ENCODE measurements at regions not wholly inside any gene's neighbourhood (a gene's known extent, or its start where the extent isn't known, plus 50 kb on each side); places are given as distances from the start of the nearest gene placed in this dataset.

- FAIRE-seq (no peak), DNase-seq (no peak), ATAC-seq (no peak)
- intact Hi-C loops (cut with DNase I): no loop called here
- Histone ChIP-seq H3K27me3 (no peaks in the 10 kb centered on the region), H3K4me3 (no peak overlapping the region), H3K36me3 (no peaks in the 10 kb centered on the region), H3K9me3 (no peaks in the 10 kb centered on the region), H3K4me1 (no peaks in the 10 kb centered on the region), H3K27ac (no peak overlapping the region)
- TF ChIP-seq, protein P1, sequence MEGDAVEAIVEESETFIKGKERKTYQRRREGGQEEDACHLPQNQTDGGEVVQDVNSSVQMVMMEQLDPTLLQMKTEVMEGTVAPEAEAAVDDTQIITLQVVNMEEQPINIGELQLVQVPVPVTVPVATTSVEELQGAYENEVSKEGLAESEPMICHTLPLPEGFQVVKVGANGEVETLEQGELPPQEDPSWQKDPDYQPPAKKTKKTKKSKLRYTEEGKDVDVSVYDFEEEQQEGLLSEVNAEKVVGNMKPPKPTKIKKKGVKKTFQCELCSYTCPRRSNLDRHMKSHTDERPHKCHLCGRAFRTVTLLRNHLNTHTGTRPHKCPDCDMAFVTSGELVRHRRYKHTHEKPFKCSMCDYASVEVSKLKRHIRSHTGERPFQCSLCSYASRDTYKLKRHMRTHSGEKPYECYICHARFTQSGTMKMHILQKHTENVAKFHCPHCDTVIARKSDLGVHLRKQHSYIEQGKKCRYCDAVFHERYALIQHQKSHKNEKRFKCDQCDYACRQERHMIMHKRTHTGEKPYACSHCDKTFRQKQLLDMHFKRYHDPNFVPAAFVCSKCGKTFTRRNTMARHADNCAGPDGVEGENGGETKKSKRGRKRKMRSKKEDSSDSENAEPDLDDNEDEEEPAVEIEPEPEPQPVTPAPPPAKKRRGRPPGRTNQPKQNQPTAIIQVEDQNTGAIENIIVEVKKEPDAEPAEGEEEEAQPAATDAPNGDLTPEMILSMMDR (IDR thresholded peaks at IDR 0.05): no peak
These were observed 197.8 kb upstream of the ARX start for GRCh38 chrX:25213611-25214010.

DNA sequence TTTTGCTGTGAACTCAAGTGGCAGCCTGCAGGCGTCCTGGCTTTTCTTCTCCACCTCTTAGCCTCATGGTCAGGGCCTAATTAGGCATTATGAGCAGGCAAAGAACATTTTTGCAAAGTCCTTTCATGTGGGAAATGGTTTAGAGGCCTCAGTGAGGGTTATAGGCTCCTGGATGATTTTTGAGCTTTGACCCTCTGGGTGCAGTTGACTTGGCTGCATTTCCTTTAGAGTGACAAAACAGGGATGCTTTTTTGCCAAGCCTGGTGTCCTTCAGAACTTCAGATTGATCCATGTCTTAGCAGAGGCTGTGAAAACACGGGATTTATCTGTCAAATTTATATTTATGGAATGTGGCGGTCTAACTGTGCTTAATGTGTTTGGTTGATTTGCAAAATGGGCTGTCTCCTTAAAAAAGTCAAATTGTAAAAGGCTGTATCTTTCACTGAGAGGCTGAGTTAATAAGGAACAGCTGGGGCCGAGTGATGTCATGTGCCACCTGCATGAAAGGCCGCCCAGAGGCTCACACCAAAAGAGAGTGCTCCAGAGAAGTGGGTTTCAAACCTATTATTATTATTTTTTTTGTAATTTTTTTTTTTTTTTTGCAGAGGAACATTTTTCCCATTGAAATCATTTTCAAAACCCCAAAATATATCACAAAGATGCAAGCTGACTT, 192.2 kb upstream of the ARX start:
- ATAC-seq (no peak), FAIRE-seq (no peak), DNase-seq (no peak)
- Histone ChIP-seq H3K27ac (no peak overlapping the region), H3K4me1 (no peaks in the 10 kb centered on the region), H3K36me3 (no peaks in the 10 kb centered on the region), H3K9me3 (no peaks in the 10 kb centered on the region), H3K4me3 (no peak overlapping the region), H3K27me3 (peaks cover 0 to 3% (median 0%) of the 10 kb centered on the region in 4 donors)
- TF ChIP-seq, protein P1 (IDR thresholded peaks at IDR 0.05): no peak
- 47 to 55% methylated on average over 5 of the region's 5 CpGs for WGBS, 2 donors
- intact Hi-C loops (cut with DNase I): no loop called here

- TF ChIP-seq, protein P1 (IDR thresholded peaks at IDR 0.05): no peak
- Histone ChIP-seq H3K27me3 (peaks cover 0 to 3% (median 0%) of the 10 kb centered on the region in 4 donors), H3K36me3 (no peaks in the 10 kb centered on the region), H3K27ac (no peak overlapping the region), H3K4me1 (no peaks in the 10 kb centered on the region), H3K4me3 (no peak overlapping the region), H3K9me3 (no peaks in the 10 kb centered on the region)
- DNase-seq (no peak), FAIRE-seq (no peak), ATAC-seq (no peak)
- 6 to 12% methylated on average over 1 of the region's 1 CpG for WGBS, 2 donors
- intact Hi-C loops (cut with DNase I): no loop called here
These were observed 191.0 kb upstream of the ARX start for GRCh38 chrX:25206778-25207177.

- DNase-seq (no peak), ATAC-seq (no peak), FAIRE-seq (no peak)
- Histone ChIP-seq H3K4me1 (no peaks in the 10 kb centered on the region), H3K4me3 (no peak overlapping the region), H3K27ac (no peak overlapping the region), H3K9me3 (no peaks in the 10 kb centered on the region), H3K27me3 (peaks cover 0 to 3% (median 0%) of the 10 kb centered on the region in 4 donors), H3K36me3 (no peaks in the 10 kb centered on the region)
- intact Hi-C loops (cut with DNase I): no loop called here
- TF ChIP-seq, protein P1 (IDR thresholded peaks at IDR 0.05): no peak
These were observed 188.4 kb upstream of the ARX start for GRCh38 chrX:25204182-25204581.

DNA sequence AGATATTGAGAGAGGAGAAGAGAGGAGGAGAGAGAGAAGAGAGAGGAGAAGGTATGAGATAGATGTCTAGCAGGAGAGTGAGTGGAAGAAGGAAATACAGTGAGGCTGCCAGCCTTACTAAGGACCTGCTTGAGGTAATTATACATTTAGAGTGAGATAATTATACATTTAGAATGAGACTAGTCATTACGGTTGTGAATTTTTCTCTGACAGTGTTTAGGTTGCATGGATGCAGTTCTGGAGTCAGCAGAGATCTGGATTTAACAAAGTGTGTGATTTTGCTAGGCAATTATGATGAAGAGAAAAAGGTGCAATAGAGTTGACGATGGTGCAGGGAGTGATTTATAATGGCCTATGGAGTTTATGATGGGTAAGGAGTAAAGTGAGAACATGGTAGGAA, 187.1 kb upstream of the ARX start:
- H3K36me3 ChIP-seq: no peaks in the 10 kb centered on the region
- intact Hi-C loops (cut with DNase I): no loop called here
- peaks cover 0 to 3% (median 0%) of the 10 kb centered on the region in 4 donors for H3K27me3 ChIP-seq
- FAIRE-seq: no peak
- H3K9me3 ChIP-seq: no peaks in the 10 kb centered on the region
- no peak for ATAC-seq
- no peak overlapping the region for H3K27ac ChIP-seq
- H3K4me3 ChIP-seq: no peak overlapping the region
- no peak for DNase-seq
- WGBS, 2 donors: 62 to 67% methylated on average over 2 of the region's 2 CpGs
- TF ChIP-seq, protein P1 (IDR thresholded peaks at IDR 0.05): no peak
- H3K4me1 ChIP-seq: no peaks in the 10 kb centered on the region

Data from pancreas (tissue), 10 donors.